Keratinocyte (primary cell): ENCODE measurements at regions not wholly inside any gene's neighbourhood (a gene's known extent, or its start where the extent isn't known, plus 50 kb on each side); places are given as distances from the start of the nearest gene placed in this dataset.

Experiments used
- EZH2 ChIP-seq: IDR thresholded peaks from one replicate; pipeline ENCODE4 v1.6.1; 2012; ENCODE audit warnings: inconsistent platforms, mild to moderate bottlenecking, low read length, moderate library complexity
- TF ChIP-seq, protein P1 (sequence below), 3 experiments: IDR thresholded peaks in 1 of 3; conservative IDR thresholded peaks in 1 of 3; optimal IDR thresholded peaks in 1 of 3; 2 replicates in 2 of 3; 3 replicates in 1 of 3; pipeline versions ENCODE3 to v1.5.1; 2011; ENCODE audit warnings: low read length in 3 of 3, mild to moderate bottlenecking in 3 of 3, moderate library complexity in 2 of 3, control low read depth in 1 of 3, inconsistent platforms in 1 of 3; ENCODE audit not compliant: insufficient read depth in 2 of 3; ENCODE audit errors: extremely low read depth in 1 of 3

DNA sequence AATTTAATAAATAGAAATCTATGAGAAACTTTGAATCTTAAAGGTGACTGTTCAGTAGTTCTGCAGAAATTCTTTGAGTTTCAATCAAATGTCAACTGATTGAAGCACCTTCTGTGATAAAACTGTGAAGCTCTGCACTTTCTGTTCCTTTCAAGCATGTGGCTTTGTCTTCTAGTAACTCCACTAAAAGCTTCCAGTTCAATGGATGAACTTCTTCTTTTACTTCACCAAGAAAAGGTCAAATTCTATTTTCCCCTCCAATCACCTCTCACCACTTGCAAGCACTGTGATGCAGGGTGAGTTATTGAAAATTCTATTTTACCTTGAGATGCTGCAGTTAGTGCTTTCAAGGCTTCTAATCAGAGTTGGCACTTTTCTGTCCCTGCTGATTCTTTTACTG, 515.3 kb upstream of the B3GALT2 start:
- no peak for TF ChIP-seq EZH2
- TF ChIP-seq, protein P1, sequence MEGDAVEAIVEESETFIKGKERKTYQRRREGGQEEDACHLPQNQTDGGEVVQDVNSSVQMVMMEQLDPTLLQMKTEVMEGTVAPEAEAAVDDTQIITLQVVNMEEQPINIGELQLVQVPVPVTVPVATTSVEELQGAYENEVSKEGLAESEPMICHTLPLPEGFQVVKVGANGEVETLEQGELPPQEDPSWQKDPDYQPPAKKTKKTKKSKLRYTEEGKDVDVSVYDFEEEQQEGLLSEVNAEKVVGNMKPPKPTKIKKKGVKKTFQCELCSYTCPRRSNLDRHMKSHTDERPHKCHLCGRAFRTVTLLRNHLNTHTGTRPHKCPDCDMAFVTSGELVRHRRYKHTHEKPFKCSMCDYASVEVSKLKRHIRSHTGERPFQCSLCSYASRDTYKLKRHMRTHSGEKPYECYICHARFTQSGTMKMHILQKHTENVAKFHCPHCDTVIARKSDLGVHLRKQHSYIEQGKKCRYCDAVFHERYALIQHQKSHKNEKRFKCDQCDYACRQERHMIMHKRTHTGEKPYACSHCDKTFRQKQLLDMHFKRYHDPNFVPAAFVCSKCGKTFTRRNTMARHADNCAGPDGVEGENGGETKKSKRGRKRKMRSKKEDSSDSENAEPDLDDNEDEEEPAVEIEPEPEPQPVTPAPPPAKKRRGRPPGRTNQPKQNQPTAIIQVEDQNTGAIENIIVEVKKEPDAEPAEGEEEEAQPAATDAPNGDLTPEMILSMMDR (optimal IDR thresholded peaks at IDR 0.05 in 1 of 3, IDR thresholded peaks at IDR 0.05 in 1 of 3, conservative IDR thresholded peaks at IDR 0.05 in 1 of 3; ENCODE audit: extremely low read depth in 1 of 3, insufficient read depth in 2 of 3, low read length in 3 of 3) = no peak
